Smooth muscle cell of the brain vasculature (primary cell): ENCODE measurements at regions not wholly inside any gene's neighbourhood (a gene's known extent, or its start where the extent isn't known, plus 50 kb on each side); places are given as distances from the start of the nearest gene placed in this dataset.

ENCODE experiments used
- DNase-seq: peaks from one replicate; pipeline ENCODE4 v3.0.0-alpha.2; 2012; ENCODE audit warnings: low read depth, low spot score

GRCh38 chr2:120953066-120953756 lies 217.5 kb downstream of the GLI2 start:
- DNase-seq: no peak

- no peak for DNase-seq
These were observed 218.3 kb downstream of the GLI2 start for GRCh38 chr2:120953843-120954584.

GRCh38 chr2:120954939-120955338 lies 219.3 kb downstream of the GLI2 start:
- no peak for DNase-seq

DNA sequence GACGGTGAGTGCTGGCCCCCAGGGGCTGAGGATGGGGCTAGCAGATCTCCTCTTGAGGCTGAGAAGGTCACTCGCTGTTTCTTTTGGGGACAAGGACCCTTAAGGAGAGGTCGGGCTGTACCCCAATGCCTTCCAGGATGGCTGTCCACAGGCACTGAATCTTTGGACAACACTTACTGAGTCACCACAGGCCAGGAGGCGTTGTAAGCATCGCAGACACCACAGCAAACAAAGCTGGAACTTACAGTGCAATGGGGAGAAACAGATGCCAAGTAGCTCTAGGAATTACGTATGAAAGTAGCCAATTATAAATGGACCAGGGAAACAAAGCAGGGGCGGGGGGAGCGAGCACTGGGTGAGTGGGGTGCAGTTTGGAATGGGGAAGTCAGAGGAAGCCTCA lies 219.8 kb downstream of the GLI2 start:
- DNase-seq: no peak

- no peak for DNase-seq
These were observed 221.0 kb downstream of the GLI2 start for GRCh38 chr2:120956486-120957156.

GRCh38 chr2:120957905-120958304 lies 222.2 kb downstream of the GLI2 start:
- DNase-seq: no peak

GRCh38 chr2:120958623-120959366 lies 223.1 kb downstream of the GLI2 start:
- DNase-seq: no peak

DNA sequence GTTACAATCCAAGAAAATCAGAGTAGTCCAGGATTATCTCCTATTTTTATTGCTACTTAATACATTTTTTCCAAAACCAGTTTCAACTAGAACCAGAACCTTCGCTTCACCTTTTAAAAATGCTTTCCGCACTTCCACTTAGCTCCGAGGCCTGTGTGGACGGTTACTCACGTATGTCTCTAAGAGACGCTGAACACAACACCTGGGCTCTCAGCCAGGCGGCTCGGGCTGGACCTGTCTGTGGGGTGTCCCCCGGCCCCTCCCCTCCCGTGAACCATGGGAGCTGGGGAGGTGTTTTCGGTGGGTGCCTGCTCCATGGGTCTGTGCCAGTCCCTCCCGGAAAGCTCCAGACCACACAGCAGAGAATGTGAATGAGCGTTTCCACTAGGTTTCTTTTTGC lies 223.8 kb downstream of the GLI2 start:
- DNase-seq: no peak

GRCh38 chr2:120960770-120961366 lies 225.2 kb downstream of the GLI2 start:
- no peak for DNase-seq

DNA sequence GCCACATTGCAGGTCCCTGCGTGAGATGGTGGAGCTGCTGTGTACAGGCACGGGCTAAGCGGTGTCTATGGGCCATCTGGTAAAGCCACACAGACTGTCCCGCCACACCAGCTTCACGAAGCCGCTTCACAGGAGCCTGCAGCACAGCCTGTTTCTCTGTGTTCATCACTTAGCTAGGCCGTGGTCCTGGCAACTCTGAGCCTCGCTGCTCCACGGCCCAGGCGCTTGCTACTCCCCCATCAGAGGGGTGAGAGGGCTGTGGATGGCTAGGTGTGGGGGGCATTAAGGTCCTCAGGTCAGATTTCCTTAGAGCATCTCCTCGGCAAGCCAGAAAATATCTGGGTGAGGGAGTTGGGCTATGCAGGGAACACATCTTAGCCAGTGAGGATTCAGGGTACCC lies 225.7 kb downstream of the GLI2 start:
- no peak for DNase-seq

DNA sequence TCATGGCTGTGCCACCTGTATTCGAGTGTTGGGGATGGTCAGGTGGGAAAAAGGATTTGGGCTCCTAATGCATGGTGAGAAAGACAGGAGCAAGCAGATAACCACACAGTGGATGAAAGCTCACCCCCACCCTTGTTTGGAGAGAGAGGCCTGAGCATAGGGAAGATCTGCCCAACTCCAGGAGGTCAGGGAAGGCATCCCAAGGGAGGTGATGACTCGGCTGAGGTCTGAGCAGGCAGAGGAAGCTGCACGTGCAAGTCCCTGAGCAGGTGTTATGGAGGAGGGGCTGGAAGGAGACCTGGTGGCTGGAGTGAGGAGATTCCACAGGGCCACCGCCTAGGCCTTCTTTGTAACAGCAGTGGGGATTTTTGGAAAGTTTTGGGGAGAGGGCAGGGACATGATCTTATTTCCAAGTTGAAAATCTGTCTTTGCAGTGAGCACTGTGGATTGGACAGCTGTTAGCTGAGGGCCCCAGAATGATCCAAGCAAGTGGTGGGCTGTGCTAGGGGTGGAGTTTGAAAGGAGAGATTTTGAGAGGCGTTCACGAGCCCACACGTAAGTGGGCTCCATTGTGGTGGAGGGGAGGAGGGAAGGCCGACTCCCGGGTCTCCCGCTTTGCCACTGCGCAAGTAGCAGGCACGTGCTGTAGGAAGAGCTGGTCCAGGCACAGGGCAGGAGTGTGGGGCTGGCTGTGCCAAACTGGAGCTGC lies 228.5 kb downstream of the GLI2 start:
- no peak for DNase-seq

DNA sequence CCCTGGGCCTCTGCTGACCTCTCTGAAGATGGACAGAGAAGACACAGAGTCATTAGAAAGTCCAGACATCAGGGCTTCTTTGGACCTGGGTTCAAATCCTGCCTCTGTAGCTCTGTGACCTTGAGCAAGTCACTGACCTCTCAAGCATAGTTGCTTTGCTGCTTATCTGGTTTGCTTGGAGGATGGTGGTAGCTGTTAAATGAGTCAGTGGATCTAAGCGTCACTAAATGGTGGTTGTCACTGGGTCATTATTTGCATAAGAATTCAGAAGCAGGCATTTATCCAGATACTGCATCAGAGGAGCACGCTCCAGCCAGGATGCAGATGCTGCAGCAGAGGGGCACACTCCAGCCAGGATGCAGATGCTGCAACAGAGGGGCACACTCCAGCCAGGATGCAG lies 229.2 kb downstream of the GLI2 start:
- no peak for DNase-seq

DNA sequence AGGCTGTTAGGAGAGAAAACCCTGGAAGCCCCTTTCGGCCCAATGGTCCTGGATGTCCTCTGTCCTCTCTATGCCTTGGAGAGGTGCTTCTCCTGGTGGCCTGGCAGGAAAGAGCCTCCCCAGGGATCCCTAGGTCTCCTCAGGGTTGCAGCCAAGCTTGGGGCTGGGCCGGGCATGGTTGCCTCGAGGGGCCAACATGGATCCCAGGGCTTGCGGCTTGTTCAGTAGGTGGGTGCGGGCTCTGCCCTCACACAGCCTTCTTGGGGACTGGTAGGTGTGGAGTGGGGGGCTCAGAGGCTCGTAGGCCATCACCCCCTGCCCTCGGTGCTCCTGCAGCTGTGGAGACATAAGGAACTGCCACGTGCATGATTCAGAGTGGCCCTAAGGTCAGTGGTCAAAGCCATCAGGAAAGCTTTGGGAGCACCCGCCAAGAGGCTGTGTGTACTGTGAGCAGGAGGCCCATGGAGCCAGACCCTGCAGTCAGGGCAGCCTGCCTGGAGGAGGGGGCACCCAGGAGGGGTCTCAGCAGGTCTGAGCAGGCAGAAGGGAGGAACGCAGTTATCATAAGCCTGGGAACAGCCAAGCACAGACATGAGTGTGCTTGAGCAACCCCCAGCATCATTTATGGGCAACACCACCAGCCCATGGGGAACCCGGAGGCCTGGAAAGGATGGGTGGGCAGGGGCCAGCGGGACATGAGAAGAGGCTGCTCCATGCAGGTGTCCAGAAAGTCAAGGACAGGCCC lies 231.0 kb downstream of the GLI2 start:
- no peak for DNase-seq

GRCh38 chr2:120968307-120969015 lies 232.8 kb downstream of the GLI2 start:
- DNase-seq: no peak

- no peak for DNase-seq
These were observed 234.1 kb downstream of the GLI2 start for GRCh38 chr2:120969613-120970355.

DNA sequence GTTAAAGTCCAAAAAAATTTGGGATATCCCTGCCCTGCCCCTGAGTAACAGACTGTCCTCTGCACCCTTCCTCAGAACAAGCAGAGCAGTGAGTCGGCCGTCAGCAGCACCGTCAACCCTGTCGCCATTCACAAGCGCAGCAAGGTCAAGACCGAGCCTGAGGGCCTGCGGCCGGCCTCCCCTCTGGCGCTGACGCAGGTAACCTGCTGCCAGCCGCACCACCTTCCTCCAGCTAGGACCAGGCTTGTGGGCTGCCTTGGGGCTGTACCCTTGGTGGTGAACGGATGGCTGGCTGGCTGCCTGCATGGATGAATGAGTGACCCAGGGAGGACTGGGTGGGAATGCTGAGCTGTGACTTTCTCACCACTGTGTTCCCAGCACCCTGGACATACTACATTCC lies 236.2 kb downstream of the GLI2 start:
- no peak for DNase-seq

- no peak for DNase-seq
These were observed 236.6 kb downstream of the GLI2 start for GRCh38 chr2:120972286-120972685.

DNA sequence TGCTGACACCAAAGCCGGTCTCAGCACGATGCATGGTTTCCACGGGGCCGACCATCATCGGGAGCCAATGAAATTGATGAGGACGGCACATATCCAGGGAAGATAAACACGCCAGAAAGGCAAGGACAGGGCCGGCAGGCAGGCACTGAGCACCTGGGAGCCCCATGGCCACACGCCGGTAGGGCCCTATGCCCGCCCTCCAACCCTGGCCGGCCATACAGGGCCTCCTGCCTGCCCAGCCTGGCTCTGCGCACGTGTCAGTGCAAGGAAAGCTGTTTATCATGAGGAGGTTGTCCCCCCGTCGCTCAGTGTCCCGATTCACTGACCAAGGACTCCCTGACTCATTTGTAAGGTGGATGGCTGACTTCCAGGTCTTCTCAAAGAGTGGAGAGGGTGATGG lies 237.5 kb downstream of the GLI2 start:
- DNase-seq: no peak

GRCh38 chr2:120974950-120975349 lies 239.3 kb downstream of the GLI2 start:
- no peak for DNase-seq
